CD14-positive monocyte (primary cell): ENCODE measurements at regions not wholly inside any gene's neighbourhood (a gene's known extent, or its start where the extent isn't known, plus 50 kb on each side); places are given as distances from the start of the nearest gene placed in this dataset.
A peak's percentile ranks its signal among the peaks of the same experiment; 100 is the strongest.

ENCODE experiments used
- DNase-seq, 3 donors: peaks; one replicate each; pipeline ENCODE4 v3.0.0-alpha.2; 2011 to 2022
- H2AFZ ChIP-seq: 2 replicates; pipeline ENCODE4 v1.6.0; 2012; ENCODE audit warnings: mild to moderate bottlenecking, low read depth, low read length, inconsistent platforms; ENCODE audit not compliant: insufficient read depth, poor library complexity, severe bottlenecking
- H3K27ac ChIP-seq, 2 donors: 1 replicate in 1 of 2; 2 replicates in 1 of 2; pipeline ENCODE4 v1.5.1; 2012 to 2013; ENCODE audit warnings: low read length in 2 of 2, control low read depth in 1 of 2, inconsistent platforms in 1 of 2, low read depth in 1 of 2, mild to moderate bottlenecking in 1 of 2
- H3K27me3 ChIP-seq, 2 donors: one replicate each; pipeline versions ENCODE4 v1.6.0 to v1.6.1; 2011 to 2013; ENCODE audit warnings: low read length in 2 of 2; ENCODE audit not compliant: control insufficient read depth in 2 of 2, insufficient read depth in 2 of 2
- H3K36me3 ChIP-seq, 2 donors: replicated peaks in 1 of 2; 1 replicate in 1 of 2; 2 replicates in 1 of 2; pipeline versions ENCODE4 v1.5.1 to v1.6.1; 2012 to 2013; ENCODE audit warnings: low read length in 2 of 2, control low read depth in 1 of 2, inconsistent platforms in 1 of 2, mild to moderate bottlenecking in 1 of 2; ENCODE audit not compliant: insufficient read depth in 2 of 2, control insufficient read depth in 1 of 2
- H3K4me1 ChIP-seq, 2 donors: 1 replicate in 1 of 2; 2 replicates in 1 of 2; pipeline versions ENCODE4 v1.5.1 to v1.6.1; 2012 to 2013; ENCODE audit warnings: low read length in 2 of 2, control low read depth in 1 of 2, inconsistent platforms in 1 of 2, mild to moderate bottlenecking in 1 of 2, moderate library complexity in 1 of 2; ENCODE audit not compliant: insufficient read depth in 2 of 2, control insufficient read depth in 1 of 2
- H3K4me2 ChIP-seq: replicated peaks from 2 replicates; pipeline ENCODE3; 2012; ENCODE audit warnings: low read length, moderate library complexity, mild to moderate bottlenecking; ENCODE audit not compliant: poor library complexity, severe bottlenecking; ENCODE audit errors: extremely low read depth
- H3K4me3 ChIP-seq, 3 experiments: fragments of 200-600 bp in 1 of 3; sonication (generic) in 1 of 3; replicated peaks in 1 of 3; 1 replicate in 2 of 3; 2 replicates in 1 of 3; pipeline ENCODE4 v1.5.1; 2011 to 2013; ENCODE audit warnings: low read length in 3 of 3, mild to moderate bottlenecking in 3 of 3, control low read depth in 2 of 3, low read depth in 2 of 3, inconsistent platforms in 1 of 3, moderate library complexity in 1 of 3
- H3K79me2 ChIP-seq: 2 replicates; pipeline ENCODE4 v1.6.0; 2012; ENCODE audit warnings: mild to moderate bottlenecking, control low read depth, inconsistent platforms, low read length, moderate library complexity; ENCODE audit not compliant: insufficient read depth
- H3K9ac ChIP-seq: 2 replicates; pipeline ENCODE4 v1.6.0; 2017; ENCODE audit warnings: low read length, mild to moderate bottlenecking; ENCODE audit not compliant: insufficient read depth, poor library complexity, severe bottlenecking
- H3K9me3 ChIP-seq, 2 donors: replicated peaks in 1 of 2; 1 replicate in 1 of 2; 2 replicates in 1 of 2; pipeline versions ENCODE4 v1.5.1 to v1.6.1; 2012 to 2013; ENCODE audit warnings: low read length in 2 of 2, control low read depth in 1 of 2; ENCODE audit not compliant: control insufficient read depth in 1 of 2, insufficient read depth in 1 of 2
- H4K20me1 ChIP-seq: 2 replicates; pipeline ENCODE4 v1.6.0; 2012; ENCODE audit warnings: mild to moderate bottlenecking, low read length, control low read depth, moderate library complexity; ENCODE audit not compliant: insufficient read depth
- H3K27ac Mint-ChIP-seq, 7 donors: one replicate each; pipeline ENCODE4 v1.8.0; 2020; ENCODE audit warnings: mild to moderate bottlenecking in 7 of 7, mixed read lengths in 7 of 7, moderate library complexity in 6 of 7, inconsistent platforms in 2 of 7
- H3K27me3 Mint-ChIP-seq, 3 donors: one replicate each; pipeline ENCODE4 v1.8.0; 2021 to 2022; ENCODE audit warnings: low read depth in 3 of 3, mild to moderate bottlenecking in 3 of 3, mixed read lengths in 3 of 3, moderate library complexity in 3 of 3, inconsistent platforms in 1 of 3
- H3K36me3 Mint-ChIP-seq, 2 donors: one replicate each; pipeline ENCODE4 v1.8.0; 2020; ENCODE audit warnings: mixed read lengths in 2 of 2, inconsistent platforms in 1 of 2, mild to moderate bottlenecking in 1 of 2
- H3K4me1 Mint-ChIP-seq: one replicate; pipeline ENCODE4 v1.8.0; 2020; ENCODE audit warnings: mild to moderate bottlenecking, mixed read lengths
- H3K4me3 Mint-ChIP-seq, 2 donors: one replicate each; pipeline ENCODE4 v1.8.0; 2020; ENCODE audit warnings: mild to moderate bottlenecking in 2 of 2, mixed read lengths in 2 of 2, moderate library complexity in 1 of 2
- H3K9me3 Mint-ChIP-seq, 7 donors: one replicate each; pipeline ENCODE4 v1.8.0; 2020 to 2022; ENCODE audit warnings: mixed read lengths in 7 of 7, mild to moderate bottlenecking in 6 of 7, moderate library complexity in 6 of 7, inconsistent platforms in 2 of 7
- CTCF ChIP-seq: fragments of 200-600 bp; IDR thresholded peaks from one replicate; pipeline ENCODE4 v1.8.0; 2022; ENCODE audit warnings: antibody characterized with exemption, mild to moderate bottlenecking
- WGBS: methylation state at CpG from one replicate; pipeline ENCODE4 v1.1.5; 2013; ENCODE audit warnings: missing lambda C conversion rate; ENCODE audit not compliant: insufficient coverage; 5-methylcytosine and 5-hydroxymethylcytosine counted together
- intact Hi-C, 2 donors: fragments of 100-400 bp; cut with micrococcal nuclease; formaldehyde crosslinking; loops; one replicate each; pipeline versions ENCODE4 v1.15.0 to v1.15.1; 2023

DNA sequence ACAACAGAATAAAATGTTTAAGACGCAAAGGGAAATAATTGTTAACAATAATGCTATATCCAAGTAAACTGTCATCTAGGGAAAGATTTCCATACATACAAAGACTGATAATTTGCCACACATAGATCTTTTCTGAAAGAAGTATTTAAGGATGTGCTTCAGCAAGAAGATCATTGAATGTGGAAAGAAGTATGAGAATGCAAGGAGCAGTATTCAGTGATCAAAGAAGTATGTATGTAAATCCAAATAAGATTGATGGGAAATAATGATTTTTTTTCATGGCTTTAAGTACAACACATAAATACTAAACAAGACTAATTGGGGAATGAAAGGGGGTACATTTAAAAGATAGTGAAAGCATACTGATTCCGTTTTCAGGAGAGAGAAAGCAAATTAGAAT lies 410.4 kb upstream of the HS6ST1 start:
- DNase-seq, result no peak
- no peaks in the 10 kb centered on the region for H3K9me3 ChIP-seq
- no peak overlapping the region for H3K27ac Mint-ChIP-seq
- H3K4me3 ChIP-seq, result no peak overlapping the region
- no peaks in the 10 kb centered on the region for H3K36me3 ChIP-seq
- no peaks in the 10 kb centered on the region for H3K79me2 ChIP-seq
- no peak overlapping the region for H3K4me2 ChIP-seq
- no peak overlapping the region for H3K9ac ChIP-seq
- intact Hi-C loops, result no loop called here
- H3K27ac ChIP-seq, result no peak overlapping the region
- H3K27me3 Mint-ChIP-seq, result peaks cover 0 to 1% (median 0%) of the 10 kb centered on the region in 3 donors
- TF ChIP-seq CTCF, result no peak
- H4K20me1 ChIP-seq, result no peaks in the 10 kb centered on the region
- peaks cover 29% of the 10 kb centered on the region for H3K4me1 Mint-ChIP-seq
- peaks cover 0 to 2% of the 10 kb centered on the region in 2 donors for H3K36me3 Mint-ChIP-seq
- no CpG with 5 or more reads among the region's 2 CpGs for WGBS
- no peak overlapping the region for H2AFZ ChIP-seq
- peaks cover 0 to 6% (median 0%) of the 10 kb centered on the region in 7 donors for H3K9me3 Mint-ChIP-seq
- peaks cover 17 to 34% of the 10 kb centered on the region in 2 donors for H3K4me1 ChIP-seq
- H3K4me3 Mint-ChIP-seq, result no peak overlapping the region
- no peaks in the 10 kb centered on the region for H3K27me3 ChIP-seq

DNA sequence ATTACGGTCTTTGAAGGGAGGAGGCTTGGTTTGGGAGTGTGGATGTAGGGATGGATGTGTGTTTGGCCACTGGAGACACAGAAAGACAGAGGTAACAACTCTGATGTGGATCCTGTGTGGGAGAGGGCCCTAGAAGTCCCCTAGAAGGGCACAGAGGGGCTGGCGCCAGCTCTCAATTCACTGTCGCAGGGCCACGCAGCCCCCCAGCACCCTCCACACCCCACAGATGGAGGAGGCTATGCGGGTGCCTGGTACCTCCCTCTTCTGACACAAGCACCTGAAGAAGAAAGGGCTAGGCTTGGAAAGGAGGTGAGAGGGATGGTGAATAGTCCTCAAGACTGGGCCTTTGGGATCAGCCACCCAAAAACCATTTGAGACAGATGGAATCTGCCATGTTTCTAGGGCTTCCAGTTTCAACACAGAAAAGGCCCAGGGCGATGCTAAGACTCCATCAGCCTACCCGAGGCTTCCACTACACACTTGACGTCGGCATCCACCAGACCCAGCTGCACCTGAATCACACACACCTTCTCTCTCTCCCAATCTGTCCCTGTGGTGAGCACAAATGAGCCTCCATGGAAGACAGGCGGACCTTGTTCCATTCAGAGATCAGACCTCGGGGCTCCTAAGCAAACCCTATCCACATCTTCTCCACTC lies 413.5 kb upstream of the HS6ST1 start:
- Histone ChIP-seq H4K20me1 (no peaks in the 10 kb centered on the region), H3K27me3 (no peaks in the 10 kb centered on the region), H3K36me3 (no peaks in the 10 kb centered on the region), H3K4me2 (no peak overlapping the region), H3K9ac (no peak overlapping the region), H3K9me3 (no peaks in the 10 kb centered on the region), H2AFZ (no peak overlapping the region), H3K4me3 (no peak overlapping the region), H3K4me1 (peaks cover 45 to 63% of the 10 kb centered on the region in 2 donors), H3K27ac (no peak overlapping the region), H3K79me2 (no peaks in the 10 kb centered on the region)
- TF ChIP-seq CTCF, result no peak
- Mint-ChIP-seq H3K4me3 (no peak overlapping the region), H3K27ac (peak overlapping the region in 3 of 7 donors; percentile 40 to 89 (median 78)), H3K36me3 (peaks cover 0 to 2% of the 10 kb centered on the region in 2 donors), H3K27me3 (peaks cover 0 to 4% (median 4%) of the 10 kb centered on the region in 3 donors), H3K4me1 (peaks cover 57% of the 10 kb centered on the region), H3K9me3 (peaks cover 0 to 6% (median 1%) of the 10 kb centered on the region in 7 donors)
- intact Hi-C loops, result loop anchor here (10.0 kb wide), 2 partner anchors 217 to 567 kb away; no protein-coding TSS in a partner anchor
- 96% methylated on average over 5 of the region's 11 CpGs for WGBS
- DNase-seq, result no peak
